Endothelial cell (in vitro differentiated cells): ENCODE measurements at regions not wholly inside any gene's neighbourhood (a gene's known extent, or its start where the extent isn't known, plus 50 kb on each side); places are given as distances from the start of the nearest gene placed in this dataset.

Experiments
- DNase-seq: peaks from one replicate; pipeline ENCODE4 v3.0.0; 2021; ENCODE audit warnings: low spot score
- H3K27ac Mint-ChIP-seq: one replicate; pipeline ENCODE4 v1.8.0; 2021; ENCODE audit warnings: mixed read lengths, inconsistent platforms; ENCODE audit not compliant: unreplicated experiment
- H3K27me3 Mint-ChIP-seq: one replicate; pipeline ENCODE4 v1.8.0; 2021; ENCODE audit warnings: mild to moderate bottlenecking, moderate library complexity, mixed read lengths, inconsistent platforms; ENCODE audit not compliant: unreplicated experiment
- H3K36me3 Mint-ChIP-seq: one replicate; pipeline ENCODE4 v1.8.0; 2021; ENCODE audit warnings: mild to moderate bottlenecking, low read depth, mixed read lengths, inconsistent platforms; ENCODE audit not compliant: unreplicated experiment
- H3K4me1 Mint-ChIP-seq: one replicate; pipeline ENCODE4 v1.8.0; 2021; ENCODE audit warnings: mild to moderate bottlenecking, mixed read lengths, inconsistent platforms; ENCODE audit not compliant: unreplicated experiment
- H3K4me3 Mint-ChIP-seq: one replicate; pipeline ENCODE4 v1.8.0; 2021; ENCODE audit warnings: mild to moderate bottlenecking, mixed read lengths, inconsistent platforms; ENCODE audit not compliant: unreplicated experiment
- H3K9me3 Mint-ChIP-seq: one replicate; pipeline ENCODE4 v1.8.0; 2021; ENCODE audit warnings: mixed read lengths, inconsistent platforms; ENCODE audit not compliant: unreplicated experiment
- CTCF ChIP-seq: fragments of 200-600 bp; sonication (generic); IDR thresholded peaks from one replicate; pipeline ENCODE4 v1.5.0; 2021; ENCODE audit warnings: antibody characterized with exemption; ENCODE audit not compliant: unreplicated experiment

DNA sequence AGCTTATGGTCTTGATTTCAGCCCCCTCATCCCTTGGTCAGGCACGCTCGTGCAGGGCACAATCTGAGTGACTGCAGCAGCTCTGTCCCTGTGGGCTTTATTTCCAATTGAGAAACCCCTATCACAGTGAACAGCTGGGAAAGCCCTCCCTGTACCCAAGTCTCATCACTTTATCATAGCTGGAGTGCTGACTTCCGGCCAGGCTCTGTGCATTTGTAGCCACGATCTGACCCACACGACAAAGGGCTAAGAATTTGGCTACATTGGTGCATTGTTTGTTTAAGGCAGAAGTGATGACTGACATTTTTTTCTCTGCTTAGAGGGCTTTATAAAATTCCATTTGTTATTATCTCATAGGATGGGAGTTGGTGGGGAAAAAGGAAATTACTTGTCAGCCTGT is 184.4 kb downstream of the KCNS3 start:
- Mint-ChIP-seq H3K9me3 (no peaks in the 10 kb centered on the region), H3K4me1 (peaks cover 19% of the 10 kb centered on the region), H3K4me3 (no peak overlapping the region), H3K27me3 (peaks cover 1% of the 10 kb centered on the region), H3K36me3 (no peaks in the 10 kb centered on the region), H3K27ac (no peak overlapping the region)
- DNase-seq, result no peak
- no peak for TF ChIP-seq CTCF

GRCh38 chr2:18061717-18062116 is 183.2 kb downstream of the KCNS3 start:
- Mint-ChIP-seq H3K4me3 (no peak overlapping the region), H3K4me1 (peaks cover 10% of the 10 kb centered on the region), H3K27ac (no peak overlapping the region), H3K36me3 (no peaks in the 10 kb centered on the region), H3K9me3 (no peaks in the 10 kb centered on the region), H3K27me3 (no peaks in the 10 kb centered on the region)
- no peak for TF ChIP-seq CTCF
- no peak for DNase-seq

DNA sequence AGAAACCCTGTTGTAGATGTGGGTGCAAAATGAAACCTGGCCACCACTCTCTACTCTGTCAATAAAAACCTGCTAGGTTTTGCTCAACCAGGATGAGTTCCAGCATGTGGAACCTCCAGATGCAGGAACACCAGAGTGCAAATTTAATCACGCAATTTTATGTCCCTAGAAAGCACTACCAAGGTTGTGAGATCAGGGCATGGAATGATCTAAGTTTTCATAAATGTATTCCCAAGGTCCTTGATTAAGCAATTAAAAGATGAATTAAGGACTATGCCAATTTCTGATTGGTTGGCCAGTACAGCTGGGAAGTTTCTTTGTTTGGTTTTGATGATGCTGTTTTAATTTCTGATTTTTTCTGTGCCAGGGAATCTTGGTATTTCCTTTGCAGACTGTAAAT is 179.2 kb downstream of the KCNS3 start:
- no peaks in the 10 kb centered on the region for H3K9me3 Mint-ChIP-seq
- H3K27me3 Mint-ChIP-seq, result no peaks in the 10 kb centered on the region
- H3K4me3 Mint-ChIP-seq, result no peak overlapping the region
- no peak for TF ChIP-seq CTCF
- no peak for DNase-seq
- H3K36me3 Mint-ChIP-seq, result no peaks in the 10 kb centered on the region
- peaks cover 4% of the 10 kb centered on the region for H3K4me1 Mint-ChIP-seq
- no peak overlapping the region for H3K27ac Mint-ChIP-seq

DNA sequence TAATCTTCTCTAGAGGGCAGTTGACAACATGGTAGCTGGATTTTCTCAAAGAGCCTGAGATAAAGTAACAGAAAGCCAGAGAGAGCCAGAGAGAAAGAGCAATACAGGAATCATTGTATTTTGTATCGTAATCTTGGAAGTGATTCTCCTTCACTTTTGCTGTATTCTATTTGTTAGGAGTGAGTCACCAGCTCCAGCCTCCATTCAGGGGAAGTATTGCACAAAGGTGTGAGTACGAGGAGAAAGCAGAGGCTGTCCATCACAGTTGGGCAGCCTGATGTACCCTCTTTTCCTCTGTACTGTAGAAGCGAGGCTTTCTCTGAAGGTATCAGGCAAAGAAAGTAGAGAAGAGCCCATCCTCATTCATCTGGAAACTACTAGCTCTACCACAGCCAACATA is 176.8 kb downstream of the KCNS3 start:
- no peaks in the 10 kb centered on the region for H3K27me3 Mint-ChIP-seq
- no peak overlapping the region for H3K27ac Mint-ChIP-seq
- no peak for TF ChIP-seq CTCF
- no peak for DNase-seq
- H3K4me3 Mint-ChIP-seq, result no peak overlapping the region
- H3K9me3 Mint-ChIP-seq, result no peaks in the 10 kb centered on the region
- H3K36me3 Mint-ChIP-seq, result no peaks in the 10 kb centered on the region
- H3K4me1 Mint-ChIP-seq, result no peaks in the 10 kb centered on the region

DNA sequence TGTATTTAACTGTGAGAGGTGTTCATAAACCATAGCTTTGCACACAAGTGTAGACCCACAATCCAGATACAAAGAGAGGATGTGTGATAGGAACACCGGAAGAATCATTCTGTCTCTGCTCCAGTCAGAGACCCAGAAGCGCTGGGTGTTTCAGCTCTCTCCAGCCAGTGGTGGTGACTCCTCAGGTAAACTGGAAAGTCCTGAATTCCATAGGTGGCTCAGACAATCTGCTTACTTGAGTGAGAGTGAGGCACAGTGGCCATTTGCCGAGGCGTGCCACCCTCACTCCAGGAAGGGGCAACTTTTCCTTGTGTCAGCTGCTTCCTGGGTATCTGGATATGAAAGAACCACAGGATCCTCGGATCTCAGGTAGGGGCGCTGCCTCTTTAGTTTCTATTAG is 171.5 kb downstream of the KCNS3 start:
- no peaks in the 10 kb centered on the region for H3K27me3 Mint-ChIP-seq
- no peak for DNase-seq
- H3K4me3 Mint-ChIP-seq, result no peak overlapping the region
- no peaks in the 10 kb centered on the region for H3K36me3 Mint-ChIP-seq
- TF ChIP-seq CTCF, result no peak
- no peaks in the 10 kb centered on the region for H3K9me3 Mint-ChIP-seq
- no peak overlapping the region for H3K27ac Mint-ChIP-seq
- no peaks in the 10 kb centered on the region for H3K4me1 Mint-ChIP-seq
